K562 (cell line): ENCODE measurements at regions not wholly inside any gene's neighbourhood (a gene's known extent, or its start where the extent isn't known, plus 50 kb on each side); places are given as distances from the start of the nearest gene placed in this dataset.
A peak's percentile ranks its signal among the peaks of the same experiment; 100 is the strongest.

Source experiments
- ATAC-seq: fragments of 200-7000 bp; cut with Tn5 transposase; 3 replicates; pipeline ENCODE4 v1.9.1; 2020; ENCODE audit warnings: moderate library complexity
- BruUV-seq: library from RNA; stranded (reverse); fragments of 400-500 nt; replicated peaks from 2 replicates; lab custom pipeline; 2021; lab: Mats Ljungman, UMichigan
- CTCF ChIA-PET: fragments of 300-600 bp; formaldehyde crosslinking; extraction: SDS; loops from one replicate; lab custom pipeline; 2021; ENCODE audit warnings: low intra/inter-chr PET ratio; lab: Yijun Ruan, JAX
- POLR2A ChIA-PET: fragments of 300-600, 350-650 bp; sonication (Branson Sonifier 250); formaldehyde crosslinking; extraction: SDS; loops from one replicate; lab custom pipeline; 2021; ENCODE audit warnings: antibody characterized with exemption, inconsistent platforms; lab: Yijun Ruan, JAX
- DNase-seq, 4 experiments: peaks; one replicate each; pipeline versions ENCODE4 v3.0.0 to v3.0.0-alpha.2; 2011 to 2018; ENCODE audit warnings: low spot score in 3 of 4, mixed read lengths in 3 of 4; ENCODE audit errors: extremely low read depth in 1 of 4
- FAIRE-seq: peaks from 2 replicates; lab custom pipeline; 2011; peaks lifted over from hg19 to GRCh38; lab: Jason Lieb, UNC
- H2AFZ ChIP-seq: 2 replicates; pipeline ENCODE4 v1.6.0; 2011; ENCODE audit warnings: low read depth, low read length, control low read depth, inconsistent platforms
- H3K27ac ChIP-seq: fragments of 200-600 bp; 3 replicates; pipeline ENCODE4 v1.8.0; 2011; ENCODE audit warnings: low read depth, mild to moderate bottlenecking, control low read depth, inconsistent platforms, low read length, moderate library complexity, mixed read lengths; ENCODE audit errors: extremely low read depth
- H3K27me3 ChIP-seq, 2 experiments: fragments of 300-600 bp in 1 of 2; 2 replicates in 1 of 2; 3 replicates in 1 of 2; pipeline versions ENCODE4 v1.6.0 to v1.8.0; 2011; ENCODE audit warnings: inconsistent platforms in 2 of 2, low read length in 2 of 2, mild to moderate bottlenecking in 1 of 2, mixed read lengths in 1 of 2, moderate library complexity in 1 of 2; ENCODE audit not compliant: control insufficient read depth in 2 of 2, insufficient read depth in 2 of 2
- H3K36me3 ChIP-seq: fragments of 300-600 bp; 3 replicates; pipeline ENCODE4 v1.8.0; 2011; ENCODE audit warnings: mild to moderate bottlenecking, low read length, inconsistent platforms; ENCODE audit not compliant: control insufficient read depth, insufficient read depth
- H3K4me1 ChIP-seq, 2 experiments: fragments of 200-600 bp in 1 of 2; replicated peaks in 1 of 2; 2 replicates in 1 of 2; 3 replicates in 1 of 2; pipeline versions ENCODE4 v1.5.1 to v1.8.0; 2011; ENCODE audit warnings: inconsistent platforms in 2 of 2, low read length in 2 of 2, mild to moderate bottlenecking in 1 of 2, mixed read lengths in 1 of 2, moderate library complexity in 1 of 2; ENCODE audit not compliant: control insufficient read depth in 2 of 2, insufficient read depth in 2 of 2
- H3K4me2 ChIP-seq: 2 replicates; pipeline ENCODE4 v1.6.1; 2011; ENCODE audit warnings: low read length, control low read depth, inconsistent platforms, mixed read lengths; ENCODE audit not compliant: insufficient read depth
- H3K4me3 ChIP-seq: fragments of 200-600 bp; sonication (generic), shearing (Covaris generic); 2 replicates; pipeline ENCODE4 v1.5.1; 2016; ENCODE audit warnings: control low read depth, inconsistent platforms
- H3K79me2 ChIP-seq: fragments of 200-600 bp; 3 replicates; pipeline ENCODE4 v1.8.0; 2011; ENCODE audit warnings: low read length, inconsistent platforms; ENCODE audit not compliant: control insufficient read depth, insufficient read depth
- H3K9ac ChIP-seq, 2 experiments: 2 replicates each; pipeline versions ENCODE4 v1.6.0 to v1.6.1; 2011; ENCODE audit warnings: low read depth in 2 of 2, low read length in 2 of 2, control low read depth in 1 of 2, inconsistent platforms in 1 of 2, mild to moderate bottlenecking in 1 of 2, mixed read lengths in 1 of 2; ENCODE audit not compliant: insufficient read depth in 1 of 2
- H3K9me1 ChIP-seq: one replicate; pipeline ENCODE4 v1.6.0; 2011; ENCODE audit warnings: inconsistent platforms, mild to moderate bottlenecking, low read length, moderate library complexity; ENCODE audit not compliant: control insufficient read depth, insufficient read depth
- H3K9me3 ChIP-seq: replicated peaks from 2 replicates; pipeline ENCODE4 v1.5.1; 2011; ENCODE audit warnings: low read depth, low read length, inconsistent platforms; ENCODE audit not compliant: control insufficient read depth, insufficient read depth
- H4K20me1 ChIP-seq: replicated peaks from 2 replicates; pipeline ENCODE4 v1.6.1; 2011; ENCODE audit warnings: low read length, inconsistent platforms, mixed read lengths; ENCODE audit not compliant: control insufficient read depth, insufficient read depth
- AFF4 ChIP-seq: sonication (generic); formaldehyde crosslinking; IDR thresholded peaks from 2 replicates; pipeline ENCODE4 v1.8.0; 2023; ENCODE audit warnings: mild to moderate bottlenecking, missing genetic modification reagents
- ETV1 ChIP-seq: fragments of 450-650 bp; conservative IDR thresholded peaks from 2 replicates; pipeline ENCODE4 v1.6.1; 2016; ENCODE audit warnings: missing genetic modification characterization, control low read depth, low read depth, missing compliant biosample characterization
- ETV6 ChIP-seq, 3 experiments: fragments of 150-350 bp in 1 of 3; sonication (generic) in 1 of 3; formaldehyde crosslinking in 1 of 3; IDR thresholded peaks; 2 replicates each; pipeline versions ENCODE4 v1.6.1 to v1.8.0; 2014 to 2022; ENCODE audit warnings: borderline replicate concordance in 2 of 3, low read depth in 2 of 3, antibody characterized with exemption in 1 of 3, low read length in 1 of 3, mild to moderate bottlenecking in 1 of 3, missing genetic modification reagents in 1 of 3
- FUS ChIP-seq: fragments of 200-400 bp; formaldehyde crosslinking; optimal IDR thresholded peaks from 2 replicates; pipeline ENCODE3; 2017; ENCODE audit warnings: low read depth, low read length
- GATA2 ChIP-seq: sonication (generic); formaldehyde crosslinking; IDR thresholded peaks from 2 replicates; pipeline ENCODE4 v1.4.0; 2020; ENCODE audit warnings: mild to moderate bottlenecking, missing genetic modification reagents
- ILF3 ChIP-seq: fragments of 450-650 bp; IDR thresholded peaks from 2 replicates; pipeline ENCODE4 v1.6.1; 2018; ENCODE audit warnings: antibody characterized with exemption, mild to moderate bottlenecking, moderate library complexity, borderline replicate concordance
- JUN ChIP-seq, 2 experiments: sonication (generic) in 1 of 2; formaldehyde crosslinking in 1 of 2; IDR thresholded peaks; 2 replicates each; pipeline versions ENCODE4 v1.6.1 to v1.8.0; 2012 to 2022; ENCODE audit warnings: borderline replicate concordance in 2 of 2, mild to moderate bottlenecking in 2 of 2, improper control_type of control experiment in 1 of 2, low read depth in 1 of 2, low read length in 1 of 2, missing genetic modification reagents in 1 of 2
- MAZ ChIP-seq, 2 experiments: fragments of 450-650 bp in 1 of 2; sonication (generic) in 1 of 2; formaldehyde crosslinking; IDR thresholded peaks in 1 of 2; conservative IDR thresholded peaks in 1 of 2; 2 replicates each; pipeline versions ENCODE4 v1.4.0 to v1.5.0; 2020; ENCODE audit warnings: mild to moderate bottlenecking in 1 of 2, missing genetic modification reagents in 1 of 2
- POLR3G ChIP-seq: IDR thresholded peaks from 2 replicates; pipeline ENCODE4 v1.6.1; 2011; ENCODE audit not compliant: insufficient read length, insufficient replicate concordance; ENCODE audit errors: extremely low read depth
- WGBS: fragments of 100-300 bp; shearing (Covaris generic); methylation state at CpG from one replicate; pipeline ENCODE4 v1.1.6; 2016; ENCODE audit warnings: low coverage, mixed read lengths; ENCODE audit not compliant: insufficient coverage; ENCODE audit errors: missing lambda C conversion rate; 5-methylcytosine and 5-hydroxymethylcytosine counted together
- in situ Hi-C: fragments of 300-500 bp; cut with MboI; formaldehyde crosslinking; loops from 4 replicates; pipeline ENCODE4 v1.15.0; 2018; ENCODE audit warnings: inconsistent platforms, mixed read lengths
- intact Hi-C: fragments of 100-400 bp; cut with micrococcal nuclease; formaldehyde crosslinking; loops from 2 replicates; pipeline ENCODE4 v1.14.2; 2022
- TF ChIP-seq, protein P1 (sequence below): sonication (generic); formaldehyde crosslinking; IDR thresholded peaks from 2 replicates; pipeline ENCODE4 v1.9.0; 2022; ENCODE audit warnings: mild to moderate bottlenecking, missing genetic modification reagents
- TF ChIP-seq, protein P2 (sequence below): sonication (generic); formaldehyde crosslinking; IDR thresholded peaks from 2 replicates; pipeline ENCODE4 v1.8.0; 2022; ENCODE audit warnings: missing genetic modification reagents, mild to moderate bottlenecking, moderate library complexity, borderline replicate concordance

- TF ChIP-seq ETV6 (IDR thresholded peaks at IDR 0.05; ENCODE audit: borderline replicate concordance in 1 of 2, low read depth in 2 of 2, low read length in 1 of 2) (no peak), ETV6 (CRISPR knock-in tag; IDR thresholded peaks at IDR 0.05; ENCODE audit: borderline replicate concordance) (no peak), MAZ (CRISPR knock-in tag; conservative IDR thresholded peaks at IDR 0.05 in 1 of 2, IDR thresholded peaks at IDR 0.05 in 1 of 2) (0 out of 4 replicates have a peak, but pooled peaks of 1 of the 2 experiments have one; percentile 24), ETV1 (tag) (no peak), JUN (IDR thresholded peaks at IDR 0.05; ENCODE audit: borderline replicate concordance, low read depth, low read length) (no peak), JUN (CRISPR knock-in tag; IDR thresholded peaks at IDR 0.05; ENCODE audit: borderline replicate concordance) (no peak), GATA2 (CRISPR knock-in tag) (no peak)
Observed at GRCh38 chr6:15770347-15771143, 107.7 kb upstream of the DTNBP1 start (continued).

DNA sequence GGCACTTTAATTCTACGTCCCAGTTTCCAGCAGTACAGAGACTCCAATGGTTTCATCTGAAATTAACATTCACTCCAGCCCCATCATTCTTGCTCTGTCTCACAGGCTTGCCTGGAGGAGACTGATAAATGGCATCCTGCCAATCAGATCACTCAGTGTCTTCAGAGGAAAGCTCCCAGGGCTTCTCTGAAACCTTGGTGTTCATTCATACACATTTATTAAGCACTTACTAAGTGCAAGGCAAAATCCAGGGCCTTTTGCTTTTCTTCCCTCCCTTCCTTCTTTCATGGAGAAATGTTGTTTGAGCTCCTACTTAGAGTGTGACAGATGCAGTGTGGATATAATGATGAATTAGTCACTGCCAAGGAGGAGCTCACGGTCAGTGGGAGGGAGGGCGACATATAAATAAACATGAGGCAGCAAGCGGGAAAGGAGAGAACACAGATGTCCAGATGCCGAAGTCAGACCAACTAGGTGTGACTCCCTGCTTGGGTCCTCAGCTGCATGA, 106.7 kb upstream of the DTNBP1 start:
- Histone ChIP-seq H3K4me2 (peak overlapping the region; percentile 47), H3K4me1 (peaks cover 0 to 26% of the 10 kb centered on the region in 2 experiments; a peak in 4 of 5 replicates), H3K9ac (no peak overlapping the region), H3K9me1 (no peaks in the 10 kb centered on the region), H3K27ac (peak overlapping the region; percentile 24; the same call in 1 of the 3 replicates), H3K27me3 (no peaks in the 10 kb centered on the region), H4K20me1 (no peaks in the 10 kb centered on the region), H3K36me3 (no peaks in the 10 kb centered on the region), H2AFZ (peak overlapping the region; percentile 65), H3K4me3 (no peak overlapping the region), H3K9me3 (no peaks in the 10 kb centered on the region), H3K79me2 (no peaks in the 10 kb centered on the region)
- BruUV-seq, result no TSS peak
- ChIA-PET POLR2A (interaction anchor here (0.6 to 3.1 kb wide), 14 partner anchors 8 to 885 kb away, joined by 3 to 16 read pairs (median 3); partner anchors contain the start of gene MYLIP), CTCF (no interaction called here)
- FAIRE-seq, result peak; percentile 77
- peak; percentile 82 for ATAC-seq
- intact Hi-C loops (no loop called here), in situ Hi-C loops (no loop called here)
- DNase-seq, result peak; percentile 43 to 82 (median 64)
- WGBS, result 15% methylated on average over 5 of the region's 5 CpGs
- TF ChIP-seq, protein P1, sequence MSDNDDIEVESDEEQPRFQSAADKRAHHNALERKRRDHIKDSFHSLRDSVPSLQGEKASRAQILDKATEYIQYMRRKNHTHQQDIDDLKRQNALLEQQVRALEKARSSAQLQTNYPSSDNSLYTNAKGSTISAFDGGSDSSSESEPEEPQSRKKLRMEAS (CRISPR knock-in tag), result 0 out of 2 replicates have a peak, but pooled peaks have one; percentile 33
- TF ChIP-seq POLR3G, result no peak
- no peak for TF ChIP-seq FUS
- no peak for TF ChIP-seq ILF3
- TF ChIP-seq, protein P2, sequence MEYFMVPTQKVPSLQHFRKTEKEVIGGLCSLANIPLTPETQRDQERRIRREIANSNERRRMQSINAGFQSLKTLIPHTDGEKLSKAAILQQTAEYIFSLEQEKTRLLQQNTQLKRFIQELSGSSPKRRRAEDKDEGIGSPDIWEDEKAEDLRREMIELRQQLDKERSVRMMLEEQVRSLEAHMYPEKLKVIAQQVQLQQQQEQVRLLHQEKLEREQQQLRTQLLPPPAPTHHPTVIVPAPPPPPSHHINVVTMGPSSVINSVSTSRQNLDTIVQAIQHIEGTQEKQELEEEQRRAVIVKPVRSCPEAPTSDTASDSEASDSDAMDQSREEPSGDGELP (CRISPR knock-in tag), result no peak
- TF ChIP-seq AFF4 (CRISPR knock-in tag), result no peak
